Stimulated activated CD8-positive, alpha-beta memory T cell treated with anti-CD3 and anti-CD28 coated beads, Interleukin-4, amount 100 ng/mL, for 24 hours (primary cell): ENCODE measurements at regions not wholly inside any gene's neighbourhood (a gene's known extent, or its start where the extent isn't known, plus 50 kb on each side); places are given as distances from the start of the nearest gene placed in this dataset.
"Not testable (repeated sequence)": the region's sequence is repeated elsewhere in the genome, so short reads cannot be mapped to it uniquely, and the experiment has no call there.

Experiments used
- DNase-seq: peaks from one replicate; pipeline ENCODE4 v3.0.0-alpha.2; 2020; ENCODE audit warnings: low read depth

DNA sequence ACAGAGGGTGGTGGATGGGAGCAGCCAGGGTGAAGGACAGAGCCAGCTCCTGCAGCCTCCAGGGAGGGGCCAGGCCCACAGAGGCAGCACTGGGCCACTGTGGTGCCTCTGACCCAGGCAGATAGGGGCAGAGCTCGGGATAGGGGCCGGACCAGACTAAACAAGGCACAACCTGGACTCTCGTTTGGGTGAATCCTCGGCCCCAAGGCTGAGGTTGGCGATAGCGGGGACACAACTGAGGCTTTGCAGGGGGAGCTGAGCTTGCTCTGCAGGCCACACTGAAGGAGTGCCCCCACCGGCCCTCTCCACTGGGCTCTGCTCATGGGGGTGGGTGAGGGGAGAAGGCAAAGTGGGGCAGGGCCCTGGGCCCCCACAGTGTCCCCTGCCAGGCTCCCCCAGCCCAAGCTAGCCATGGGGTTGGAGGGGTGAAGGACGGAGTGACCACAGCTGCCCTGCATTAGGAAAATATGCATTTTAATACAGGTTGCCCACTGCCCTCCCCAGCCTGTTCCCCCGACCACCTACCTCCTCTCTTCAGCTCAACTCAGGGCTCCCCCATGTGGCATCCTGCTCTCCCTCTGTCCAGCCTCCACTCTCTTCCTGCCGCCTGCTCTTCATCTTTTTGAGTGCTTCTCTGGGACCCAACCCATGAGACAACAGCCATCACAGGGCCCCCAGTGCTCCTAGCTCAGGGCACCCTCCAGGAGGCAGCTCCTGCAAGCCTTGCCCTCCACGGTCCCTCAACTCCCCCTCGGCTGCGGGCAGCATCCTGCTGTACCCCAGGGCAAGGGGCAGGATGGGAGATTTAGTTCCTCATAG is 152.8 kb downstream of the INHBB start:
- DNase-seq = no peak

GRCh38 chr2:120499784-120500495 is 154.0 kb downstream of the INHBB start:
- no peak for DNase-seq

- no peak for DNase-seq
Observed at GRCh38 chr2:120501591-120501990, 155.7 kb downstream of the INHBB start.

- no peak for DNase-seq
Observed at GRCh38 chr2:120502357-120502756, 156.4 kb downstream of the INHBB start.

DNA sequence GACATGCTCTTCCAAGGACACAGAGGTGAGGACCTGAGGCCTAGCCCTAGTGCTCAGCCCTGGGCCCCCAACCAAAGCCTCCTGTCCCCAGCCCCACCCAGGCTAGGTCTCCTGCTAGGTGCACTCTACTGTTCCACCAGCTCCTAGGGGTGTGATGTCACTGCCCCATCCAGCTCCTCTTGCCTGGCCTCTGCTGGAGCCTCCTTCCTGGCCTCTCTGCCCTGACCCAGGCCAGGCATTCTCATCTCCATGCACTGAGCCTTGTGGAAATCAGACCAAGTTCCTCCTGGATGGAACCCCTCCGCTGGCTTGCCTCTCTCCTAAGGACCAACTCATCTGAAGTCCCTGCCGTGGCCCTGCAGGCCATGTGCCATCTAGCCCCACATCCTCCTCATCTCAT is 156.8 kb downstream of the INHBB start:
- no peak for DNase-seq

DNA sequence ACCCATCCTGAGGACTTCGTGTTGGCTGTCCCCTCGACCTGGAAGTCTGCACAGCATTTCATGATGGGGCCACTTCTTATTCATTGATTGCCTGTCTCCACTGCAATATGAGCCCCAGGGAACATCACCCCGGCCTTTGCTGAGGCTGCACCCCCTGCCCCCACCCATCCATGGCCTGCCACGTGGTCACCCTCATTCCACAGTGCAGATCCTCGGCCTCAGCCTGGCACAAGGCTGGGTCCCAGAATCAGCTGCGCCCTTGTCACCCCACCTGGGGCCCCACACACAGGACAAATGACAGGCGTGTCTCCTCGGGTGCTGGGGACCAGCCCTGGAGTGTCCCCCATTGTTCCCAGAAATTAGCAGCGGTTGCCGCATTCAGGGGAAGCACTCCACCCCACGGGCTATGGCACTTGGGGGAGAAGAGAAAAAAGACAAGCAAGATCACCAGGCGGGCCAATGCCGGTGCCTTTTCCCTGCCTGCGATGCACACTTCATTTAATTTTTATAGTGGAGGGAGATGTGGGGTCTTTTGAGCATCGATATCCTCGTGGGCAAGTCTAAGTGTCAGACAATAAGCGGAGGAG is 157.4 kb downstream of the INHBB start:
- no peak for DNase-seq

GRCh38 chr2:120503793-120504571 is 158.0 kb downstream of the INHBB start:
- no peak for DNase-seq

- no peak for DNase-seq
Observed at GRCh38 chr2:120504936-120505705, 159.2 kb downstream of the INHBB start.

GRCh38 chr2:120508567-120509041 is 162.7 kb downstream of the INHBB start:
- no peak for DNase-seq

- no peak for DNase-seq
Observed at GRCh38 chr2:120509213-120509815, 163.4 kb downstream of the INHBB start.

DNA sequence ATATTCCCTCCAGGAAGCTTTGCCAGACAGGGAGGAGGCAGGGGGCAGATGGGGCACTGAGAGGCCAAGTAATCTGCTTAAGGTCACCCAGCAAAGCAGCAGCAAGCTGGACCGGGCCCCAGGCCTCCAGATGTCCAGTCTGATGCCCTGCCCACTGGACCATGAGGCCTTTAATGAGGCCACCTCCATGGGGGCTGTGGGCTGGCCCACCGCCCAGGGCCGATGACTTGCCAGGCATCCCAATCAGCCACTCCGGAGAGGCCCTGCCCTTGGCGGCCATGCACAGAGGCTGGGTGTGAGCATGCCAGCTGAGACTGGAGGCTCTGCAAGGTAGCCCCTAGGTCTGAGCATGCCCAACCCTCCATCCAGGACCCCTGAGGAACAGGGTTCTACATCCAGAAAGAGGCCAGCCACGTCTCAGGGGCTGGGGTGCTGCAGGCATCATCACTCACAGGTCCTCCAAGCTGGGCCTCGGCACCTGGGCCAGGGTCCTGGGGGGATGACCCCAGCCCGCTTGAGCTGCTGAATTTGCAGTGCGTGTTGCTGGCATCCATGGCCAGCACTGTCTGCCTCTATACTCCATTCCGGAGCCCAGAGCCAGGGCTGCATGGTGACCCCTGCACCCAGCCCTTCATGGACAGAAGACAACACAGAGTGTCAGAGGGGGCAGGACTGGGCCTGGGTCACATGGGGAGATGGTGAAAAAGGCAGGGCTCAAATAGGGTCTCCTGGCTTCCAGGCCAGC is 164.2 kb downstream of the INHBB start:
- no peak for DNase-seq

GRCh38 chr2:120510751-120511395 is 164.9 kb downstream of the INHBB start:
- DNase-seq = no peak

- no peak for DNase-seq
Observed at GRCh38 chr2:120511536-120511935, 165.6 kb downstream of the INHBB start.

- no peak for DNase-seq
Observed at GRCh38 chr2:120511947-120512710, 166.2 kb downstream of the INHBB start.

DNA sequence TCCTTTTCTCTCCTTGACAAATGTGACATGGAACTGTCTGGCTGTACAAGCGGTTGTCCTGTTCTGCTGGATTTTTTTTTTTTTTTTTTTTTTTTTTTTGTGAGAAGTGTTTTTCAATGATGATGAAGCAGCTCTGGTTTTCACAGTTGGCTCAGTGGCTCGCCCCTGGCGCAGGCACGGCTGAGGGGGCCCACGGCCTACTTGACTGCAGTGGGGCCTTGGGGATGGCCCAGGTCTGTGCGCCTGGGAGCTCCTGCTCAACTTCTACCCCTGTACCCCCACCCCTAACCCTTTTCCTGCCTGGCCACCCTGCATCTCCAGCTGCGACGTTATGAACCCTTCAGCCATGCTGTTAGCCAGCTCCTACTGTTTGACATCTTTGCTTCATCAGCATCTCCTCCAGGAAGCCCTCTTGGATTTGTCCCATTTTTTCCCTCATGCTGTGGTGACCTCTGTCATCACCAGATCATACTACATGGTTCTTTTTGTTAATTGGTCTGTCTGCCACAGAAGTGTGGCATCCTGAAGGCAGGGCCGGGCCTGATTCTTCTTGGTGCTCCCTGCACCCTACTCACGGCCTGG is 167.9 kb downstream of the INHBB start:
- DNase-seq = no peak

GRCh38 chr2:120514521-120514920 is 168.6 kb downstream of the INHBB start:
- DNase-seq = no peak

- not testable (repeated sequence) for DNase-seq
Observed at GRCh38 chr2:120515066-120515758, 169.3 kb downstream of the INHBB start.
